ENCODE measurements at regions not wholly inside any gene's neighbourhood (a gene's known extent, or its start where the extent isn't known, plus 50 kb on each side); places are given as distances from the start of the nearest gene placed in this dataset.

DNA sequence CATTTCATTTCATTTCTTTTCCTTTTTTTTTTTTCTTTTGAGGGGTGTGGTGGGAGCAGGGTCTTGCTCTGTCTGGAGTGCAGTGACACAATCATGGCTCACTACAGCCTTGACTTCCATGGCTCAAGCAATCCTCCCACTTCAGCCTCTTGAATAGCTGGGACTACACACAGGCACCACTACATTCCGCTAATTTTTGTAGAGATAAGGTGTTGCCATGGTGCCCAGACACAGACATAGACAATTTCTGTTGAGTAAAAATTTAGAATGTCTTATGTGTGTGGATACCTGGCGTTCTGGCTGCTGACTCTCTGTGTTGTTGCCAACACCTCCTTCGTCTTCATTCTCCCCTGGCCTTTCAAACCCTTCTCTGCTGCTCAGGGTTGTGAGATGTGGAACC, 54.0 kb upstream of the PRSS58 start:
- no peak for DNase-seq (ENCODE audit: extremely low spot score)
- TF ChIP-seq, protein P1, sequence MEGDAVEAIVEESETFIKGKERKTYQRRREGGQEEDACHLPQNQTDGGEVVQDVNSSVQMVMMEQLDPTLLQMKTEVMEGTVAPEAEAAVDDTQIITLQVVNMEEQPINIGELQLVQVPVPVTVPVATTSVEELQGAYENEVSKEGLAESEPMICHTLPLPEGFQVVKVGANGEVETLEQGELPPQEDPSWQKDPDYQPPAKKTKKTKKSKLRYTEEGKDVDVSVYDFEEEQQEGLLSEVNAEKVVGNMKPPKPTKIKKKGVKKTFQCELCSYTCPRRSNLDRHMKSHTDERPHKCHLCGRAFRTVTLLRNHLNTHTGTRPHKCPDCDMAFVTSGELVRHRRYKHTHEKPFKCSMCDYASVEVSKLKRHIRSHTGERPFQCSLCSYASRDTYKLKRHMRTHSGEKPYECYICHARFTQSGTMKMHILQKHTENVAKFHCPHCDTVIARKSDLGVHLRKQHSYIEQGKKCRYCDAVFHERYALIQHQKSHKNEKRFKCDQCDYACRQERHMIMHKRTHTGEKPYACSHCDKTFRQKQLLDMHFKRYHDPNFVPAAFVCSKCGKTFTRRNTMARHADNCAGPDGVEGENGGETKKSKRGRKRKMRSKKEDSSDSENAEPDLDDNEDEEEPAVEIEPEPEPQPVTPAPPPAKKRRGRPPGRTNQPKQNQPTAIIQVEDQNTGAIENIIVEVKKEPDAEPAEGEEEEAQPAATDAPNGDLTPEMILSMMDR (IDR thresholded peaks at IDR 0.05; ENCODE audit: control extremely low read depth, extremely low read depth, low read depth, missing control alignments), result no peak
- ChIA-PET POLR2A (no interaction called here), CTCF (interaction anchor here (3.2 kb wide), 2 partner anchors 8 to 12 kb away, joined by 16 to 19 read pairs; no protein-coding TSS in a partner anchor)

DNA sequence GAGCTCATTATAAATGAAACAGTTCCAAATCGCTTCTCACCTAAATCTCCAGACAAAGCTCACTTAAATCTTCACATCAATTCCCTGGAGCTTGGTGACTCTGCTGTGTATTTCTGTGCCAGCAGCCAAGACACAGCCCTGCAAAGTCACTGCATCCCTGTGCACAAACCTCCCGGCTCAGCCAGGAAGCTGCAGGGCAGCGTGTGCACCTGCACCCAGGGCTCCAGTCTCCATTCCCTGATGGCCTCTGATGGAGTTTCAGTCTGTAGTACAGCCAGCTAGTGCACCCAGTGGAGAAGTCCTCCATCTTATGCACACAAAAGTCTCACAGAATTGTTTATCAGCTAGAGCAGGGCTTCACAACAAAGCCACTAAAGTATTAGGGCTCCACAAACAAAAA, 51.1 kb upstream of the PRSS58 start:
- TF ChIP-seq, protein P1 (IDR thresholded peaks at IDR 0.05; ENCODE audit: control extremely low read depth, extremely low read depth, low read depth, missing control alignments), result no peak
- ChIA-PET CTCF (interaction anchor here (0.8 to 1.0 kb wide), 2 partner anchors 38 to 42 kb away, joined by 3 read pairs; no protein-coding TSS in a partner anchor), POLR2A (no interaction called here)
- DNase-seq (ENCODE audit: extremely low spot score), result no peak

DNA sequence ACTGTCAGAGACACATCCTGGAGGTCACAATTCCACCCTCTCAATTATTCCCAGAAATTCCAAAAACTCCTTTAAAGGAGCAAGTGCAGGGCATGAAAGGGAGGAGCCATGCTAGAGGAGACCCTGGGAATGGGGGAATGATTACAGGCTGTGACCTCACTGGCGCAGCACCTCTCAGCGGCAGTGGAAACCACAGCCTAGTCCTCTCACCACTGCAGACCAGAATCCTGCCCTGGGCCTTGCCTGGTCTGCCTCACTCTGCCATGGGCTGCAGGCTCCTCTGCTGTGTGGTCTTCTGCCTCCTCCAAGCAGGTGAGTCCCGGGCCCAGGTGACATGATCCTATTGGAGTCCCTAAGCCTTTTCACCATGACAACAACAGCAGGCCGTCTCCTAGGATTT, 50.5 kb upstream of the PRSS58 start:
- TF ChIP-seq, protein P1 (IDR thresholded peaks at IDR 0.05; ENCODE audit: control extremely low read depth, extremely low read depth, low read depth, missing control alignments), result no peak
- POLR2A ChIA-PET, result no interaction called here
- CTCF ChIA-PET, result no interaction called here
- no peak for DNase-seq (ENCODE audit: extremely low spot score)
